ENCODE measurements at regions not wholly inside any gene's neighbourhood (a gene's known extent, or its start where the extent isn't known, plus 50 kb on each side); places are given as distances from the start of the nearest gene placed in this dataset.

DNA sequence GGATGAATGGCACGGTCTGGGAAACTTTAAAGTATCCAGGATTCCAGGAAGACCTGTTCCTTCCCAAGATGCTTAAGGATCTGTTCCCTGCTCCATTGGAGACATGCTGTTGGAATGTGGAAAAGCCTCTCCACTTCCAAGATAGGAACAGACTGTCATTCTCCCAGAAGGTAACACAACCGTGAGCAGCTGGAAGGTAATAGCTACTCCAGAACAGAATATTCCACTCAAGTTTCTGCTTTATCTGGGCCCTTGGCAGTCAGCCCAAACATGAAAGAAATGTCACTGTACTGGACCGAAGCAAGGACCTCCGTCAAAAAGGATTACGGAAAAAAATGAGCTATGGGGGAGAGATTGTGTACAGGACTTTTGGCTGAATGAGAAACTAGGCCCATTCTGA, 420.9 kb upstream of the NBEA start:
- H3K4me3 ChIP-seq (replicated peaks; ENCODE audit: low read depth, low read length), result no peak overlapping the region
- no peak for DNase-seq (ENCODE audit: extremely low read depth, low read depth)
- TF ChIP-seq, protein P1, sequence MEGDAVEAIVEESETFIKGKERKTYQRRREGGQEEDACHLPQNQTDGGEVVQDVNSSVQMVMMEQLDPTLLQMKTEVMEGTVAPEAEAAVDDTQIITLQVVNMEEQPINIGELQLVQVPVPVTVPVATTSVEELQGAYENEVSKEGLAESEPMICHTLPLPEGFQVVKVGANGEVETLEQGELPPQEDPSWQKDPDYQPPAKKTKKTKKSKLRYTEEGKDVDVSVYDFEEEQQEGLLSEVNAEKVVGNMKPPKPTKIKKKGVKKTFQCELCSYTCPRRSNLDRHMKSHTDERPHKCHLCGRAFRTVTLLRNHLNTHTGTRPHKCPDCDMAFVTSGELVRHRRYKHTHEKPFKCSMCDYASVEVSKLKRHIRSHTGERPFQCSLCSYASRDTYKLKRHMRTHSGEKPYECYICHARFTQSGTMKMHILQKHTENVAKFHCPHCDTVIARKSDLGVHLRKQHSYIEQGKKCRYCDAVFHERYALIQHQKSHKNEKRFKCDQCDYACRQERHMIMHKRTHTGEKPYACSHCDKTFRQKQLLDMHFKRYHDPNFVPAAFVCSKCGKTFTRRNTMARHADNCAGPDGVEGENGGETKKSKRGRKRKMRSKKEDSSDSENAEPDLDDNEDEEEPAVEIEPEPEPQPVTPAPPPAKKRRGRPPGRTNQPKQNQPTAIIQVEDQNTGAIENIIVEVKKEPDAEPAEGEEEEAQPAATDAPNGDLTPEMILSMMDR (IDR thresholded peaks at IDR 0.05; ENCODE audit: low read depth, low read length, missing control alignments), result no peak

DNA sequence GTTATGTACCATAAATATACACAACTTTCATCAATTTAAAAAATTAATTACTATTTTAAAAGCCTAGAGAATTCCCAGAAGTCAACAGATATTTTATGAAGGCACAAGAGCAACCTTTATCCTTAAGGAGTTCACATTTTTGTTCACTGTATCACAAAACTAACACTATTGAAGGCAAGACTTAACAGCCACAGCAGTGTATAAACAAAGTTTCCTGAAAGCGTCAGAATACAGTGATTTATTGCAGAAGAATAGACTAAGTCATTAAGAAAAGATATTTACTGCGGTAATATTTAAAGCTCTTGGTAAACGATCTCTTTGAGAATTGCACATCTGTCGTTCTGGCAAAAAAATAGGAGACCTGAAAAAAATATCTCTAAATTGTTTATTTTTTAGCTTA, 419.3 kb upstream of the NBEA start:
- TF ChIP-seq, protein P1 (IDR thresholded peaks at IDR 0.05; ENCODE audit: low read depth, low read length, missing control alignments), result no peak
- DNase-seq (ENCODE audit: extremely low read depth, low read depth), result no peak

GRCh38 chr13:34523406-34523805, 418.7 kb upstream of the NBEA start:
- TF ChIP-seq, protein P1 (IDR thresholded peaks at IDR 0.05; ENCODE audit: low read depth, low read length, missing control alignments), result no peak

More for the DNA sequence above, 419.3 kb upstream of the NBEA start:
- no peak overlapping the region for H3K4me3 ChIP-seq (replicated peaks; ENCODE audit: low read depth, low read length)

DNA sequence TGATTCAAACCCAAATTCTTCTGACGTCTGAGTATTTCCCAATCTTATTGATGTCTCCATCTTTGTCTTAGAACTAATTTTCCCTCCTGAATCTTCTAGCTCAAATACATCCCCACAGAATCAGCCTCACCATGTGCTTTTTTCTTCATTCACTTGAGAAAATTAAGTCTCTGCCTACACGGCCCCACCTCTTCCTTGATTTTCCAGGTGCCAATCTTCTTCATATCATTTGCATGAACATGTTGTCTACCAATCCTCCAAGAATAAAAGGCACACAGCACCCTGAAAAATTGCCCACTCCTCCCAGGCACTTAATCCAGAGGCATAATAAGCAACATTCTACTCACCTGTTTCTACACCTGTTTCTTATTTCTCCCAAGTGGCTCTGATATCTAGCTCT, 408.1 kb upstream of the NBEA start:
- no peak for DNase-seq (ENCODE audit: extremely low read depth, low read depth)
- TF ChIP-seq, protein P1 (IDR thresholded peaks at IDR 0.05; ENCODE audit: low read depth, low read length, missing control alignments), result no peak
- no peak overlapping the region for H3K4me3 ChIP-seq (replicated peaks; ENCODE audit: low read depth, low read length)

More at GRCh38 chr13:34523406-34523805, 418.7 kb upstream of the NBEA start:
- no peak overlapping the region for H3K4me3 ChIP-seq (replicated peaks; ENCODE audit: low read depth, low read length)
- no peak for DNase-seq (ENCODE audit: extremely low read depth, low read depth)

- no peak overlapping the region for H3K4me3 ChIP-seq (replicated peaks; ENCODE audit: low read depth, low read length)
- TF ChIP-seq, protein P1 (IDR thresholded peaks at IDR 0.05; ENCODE audit: low read depth, low read length, missing control alignments), result no peak
- no peak for DNase-seq (ENCODE audit: extremely low read depth, low read depth)
Measured at GRCh38 chr13:34542321-34542720, 399.7 kb upstream of the NBEA start.

DNA sequence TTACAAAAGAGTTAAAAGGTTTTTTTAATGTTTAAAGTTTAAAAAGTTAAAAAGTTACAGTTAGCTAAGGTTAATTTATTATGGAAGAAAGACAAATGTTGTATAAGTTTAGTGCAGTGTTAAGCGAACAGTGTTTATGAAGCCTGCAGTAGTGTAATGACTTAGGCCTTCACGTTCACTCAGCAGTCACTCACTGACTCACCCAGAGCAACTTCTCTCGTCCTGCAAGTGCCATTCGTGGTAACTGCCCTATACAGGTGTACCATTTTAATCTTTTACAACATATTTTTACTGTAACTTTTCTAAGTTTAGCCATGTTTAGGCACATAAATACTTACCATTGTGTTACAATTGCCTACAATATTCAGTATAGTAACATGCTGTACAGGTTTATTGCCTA, 398.2 kb upstream of the NBEA start:
- no peak for DNase-seq (ENCODE audit: extremely low read depth, low read depth)
- TF ChIP-seq, protein P1 (IDR thresholded peaks at IDR 0.05; ENCODE audit: low read depth, low read length, missing control alignments), result no peak
- H3K4me3 ChIP-seq (replicated peaks; ENCODE audit: low read depth, low read length), result no peak overlapping the region

- no peak overlapping the region for H3K4me3 ChIP-seq (replicated peaks; ENCODE audit: low read depth, low read length)
- no peak for DNase-seq (ENCODE audit: extremely low read depth, low read depth)
- TF ChIP-seq, protein P1 (IDR thresholded peaks at IDR 0.05; ENCODE audit: low read depth, low read length, missing control alignments), result no peak
Measured at GRCh38 chr13:34545461-34545860, 396.6 kb upstream of the NBEA start.
